ENCODE measurements at regions not wholly inside any gene's neighbourhood (a gene's known extent, or its start where the extent isn't known, plus 50 kb on each side); places are given as distances from the start of the nearest gene placed in this dataset.

DNA sequence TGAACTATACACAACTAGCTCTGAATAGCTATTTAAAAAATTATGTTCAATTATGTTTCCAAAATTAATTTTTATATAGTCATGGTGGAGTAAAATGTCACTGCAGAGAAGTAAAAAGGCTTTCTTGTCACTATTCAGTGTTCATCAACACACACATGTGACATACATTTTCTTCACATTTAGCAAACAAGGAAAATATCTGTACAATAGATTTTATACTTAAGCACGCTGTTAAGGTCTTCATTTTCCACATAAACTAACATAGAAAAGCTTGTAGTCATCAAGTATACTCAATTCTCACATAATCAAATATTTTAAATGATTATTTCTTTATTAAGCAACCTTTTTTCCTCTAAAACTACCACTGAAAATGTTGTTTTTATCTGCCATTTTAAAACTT, 141.2 kb upstream of the DIO2 start:
- no peak for ATAC-seq (ENCODE audit: low read depth)
- H3K9ac ChIP-seq (ENCODE audit: low read length): no peak overlapping the region
- no peak overlapping the region for H3K4me2 ChIP-seq (replicated peaks; ENCODE audit: low read depth, low read length, poor library complexity, severe bottlenecking)
- Mint-ChIP-seq H3K27me3 (no peaks in the 10 kb centered on the region), H3K27ac (no peak overlapping the region), H3K9me3 (ENCODE audit: insufficient read depth) (no peaks in the 10 kb centered on the region), H3K4me1 (no peaks in the 10 kb centered on the region), H3K4me3 (no peak overlapping the region)
- H2AFZ ChIP-seq (ENCODE audit: insufficient read depth, low read depth, low read length, poor library complexity, severe bottlenecking): no peak overlapping the region
- no peak overlapping the region for H3K27ac ChIP-seq (ENCODE audit: low read length in 2 of 2)
- H3K9me3 ChIP-seq (ENCODE audit: control extremely low read depth in 1 of 3, control insufficient read depth in 2 of 3, insufficient read depth in 1 of 3, low read length in 2 of 3): no peaks in the 10 kb centered on the region
- ChIA-PET CTCF (no interaction called here), POLR2A (no interaction called here)
- no peak overlapping the region for H3K4me3 ChIP-seq (ENCODE audit: control extremely low read depth in 1 of 5, extremely low read depth in 1 of 5, insufficient read depth in 1 of 5, low read depth in 2 of 5, low read length in 4 of 5)
- no peaks in the 10 kb centered on the region for H4K20me1 ChIP-seq (ENCODE audit: control insufficient read depth, insufficient read depth, low read length, poor library complexity, severe bottlenecking)
- H3K4me1 ChIP-seq (ENCODE audit: control insufficient read depth in 2 of 2, insufficient read depth in 2 of 2, low read length in 2 of 2): no peaks in the 10 kb centered on the region
- intact Hi-C loops (cut with micrococcal nuclease): no loop called here
- no CpG with 5 or more reads among the region's 1 CpG for WGBS (ENCODE audit: insufficient coverage)
- no peaks in the 10 kb centered on the region for H3K79me2 ChIP-seq (ENCODE audit: control insufficient read depth, insufficient read depth, low read length)
- no peaks in the 10 kb centered on the region for H3K27me3 ChIP-seq (replicated peaks in 1 of 4; ENCODE audit: control extremely low read depth in 1 of 4, control insufficient read depth in 3 of 4, insufficient read depth in 4 of 4, low read length in 3 of 4)
- TF ChIP-seq, protein P1, sequence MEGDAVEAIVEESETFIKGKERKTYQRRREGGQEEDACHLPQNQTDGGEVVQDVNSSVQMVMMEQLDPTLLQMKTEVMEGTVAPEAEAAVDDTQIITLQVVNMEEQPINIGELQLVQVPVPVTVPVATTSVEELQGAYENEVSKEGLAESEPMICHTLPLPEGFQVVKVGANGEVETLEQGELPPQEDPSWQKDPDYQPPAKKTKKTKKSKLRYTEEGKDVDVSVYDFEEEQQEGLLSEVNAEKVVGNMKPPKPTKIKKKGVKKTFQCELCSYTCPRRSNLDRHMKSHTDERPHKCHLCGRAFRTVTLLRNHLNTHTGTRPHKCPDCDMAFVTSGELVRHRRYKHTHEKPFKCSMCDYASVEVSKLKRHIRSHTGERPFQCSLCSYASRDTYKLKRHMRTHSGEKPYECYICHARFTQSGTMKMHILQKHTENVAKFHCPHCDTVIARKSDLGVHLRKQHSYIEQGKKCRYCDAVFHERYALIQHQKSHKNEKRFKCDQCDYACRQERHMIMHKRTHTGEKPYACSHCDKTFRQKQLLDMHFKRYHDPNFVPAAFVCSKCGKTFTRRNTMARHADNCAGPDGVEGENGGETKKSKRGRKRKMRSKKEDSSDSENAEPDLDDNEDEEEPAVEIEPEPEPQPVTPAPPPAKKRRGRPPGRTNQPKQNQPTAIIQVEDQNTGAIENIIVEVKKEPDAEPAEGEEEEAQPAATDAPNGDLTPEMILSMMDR (IDR thresholded peaks at IDR 0.05): no peak
- no peak for TF ChIP-seq EZH2 (IDR thresholded peaks at IDR 0.05; ENCODE audit: borderline replicate concordance, insufficient read depth, low read depth, low read length, poor library complexity, severe bottlenecking)
- DNase-seq: no peak
- no peaks in the 10 kb centered on the region for H3K36me3 ChIP-seq (replicated peaks in 1 of 2; ENCODE audit: control extremely low read depth in 1 of 2, control insufficient read depth in 1 of 2, extremely low read depth in 1 of 2, insufficient read depth in 2 of 2, low read length in 1 of 2)

DNA sequence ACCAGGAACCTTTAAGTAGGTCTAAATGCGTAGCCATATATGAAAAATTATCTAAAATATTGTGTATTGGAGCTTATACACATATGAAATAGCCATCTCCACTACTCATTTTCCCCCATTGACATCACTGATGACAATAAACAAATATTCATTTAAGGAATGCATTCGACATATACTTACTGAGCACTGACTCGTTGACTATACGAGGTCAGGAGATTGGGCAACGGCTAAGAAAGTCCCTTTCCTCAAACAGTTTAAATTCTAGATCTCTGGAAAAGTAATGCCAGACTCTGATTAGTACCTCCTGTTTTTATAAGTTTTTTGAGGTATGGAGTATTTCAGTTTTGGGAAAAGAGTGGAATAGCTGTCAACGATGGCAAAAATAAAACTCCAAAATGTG, 139.4 kb upstream of the DIO2 start:
- CTCF ChIA-PET: no interaction called here
- intact Hi-C loops (cut with micrococcal nuclease): no loop called here
- Histone ChIP-seq H3K4me3 (ENCODE audit: control extremely low read depth in 1 of 5, extremely low read depth in 1 of 5, insufficient read depth in 1 of 5, low read depth in 2 of 5, low read length in 4 of 5) (no peak overlapping the region), H3K27ac (ENCODE audit: low read length in 2 of 2) (no peak overlapping the region), H3K36me3 (replicated peaks in 1 of 2; ENCODE audit: control extremely low read depth in 1 of 2, control insufficient read depth in 1 of 2, extremely low read depth in 1 of 2, insufficient read depth in 2 of 2, low read length in 1 of 2) (no peaks in the 10 kb centered on the region), H2AFZ (ENCODE audit: insufficient read depth, low read depth, low read length, poor library complexity, severe bottlenecking) (no peak overlapping the region), H3K27me3 (replicated peaks in 1 of 4; ENCODE audit: control extremely low read depth in 1 of 4, control insufficient read depth in 3 of 4, insufficient read depth in 4 of 4, low read length in 3 of 4) (no peaks in the 10 kb centered on the region), H3K4me1 (ENCODE audit: control insufficient read depth in 2 of 2, insufficient read depth in 2 of 2, low read length in 2 of 2) (no peaks in the 10 kb centered on the region), H3K9me3 (ENCODE audit: control extremely low read depth in 1 of 3, control insufficient read depth in 2 of 3, insufficient read depth in 1 of 3, low read length in 2 of 3) (no peaks in the 10 kb centered on the region), H3K4me2 (replicated peaks; ENCODE audit: low read depth, low read length, poor library complexity, severe bottlenecking) (no peak overlapping the region), H3K9ac (ENCODE audit: low read length) (no peak overlapping the region), H4K20me1 (ENCODE audit: control insufficient read depth, insufficient read depth, low read length, poor library complexity, severe bottlenecking) (no peaks in the 10 kb centered on the region), H3K79me2 (ENCODE audit: control insufficient read depth, insufficient read depth, low read length) (no peaks in the 10 kb centered on the region)
- Mint-ChIP-seq H3K9me3 (ENCODE audit: insufficient read depth) (no peaks in the 10 kb centered on the region), H3K4me3 (no peak overlapping the region), H3K27ac (no peak overlapping the region), H3K27me3 (no peaks in the 10 kb centered on the region), H3K4me1 (no peaks in the 10 kb centered on the region)
- TF ChIP-seq, protein P1 (IDR thresholded peaks at IDR 0.05): no peak
- no peak for TF ChIP-seq EZH2 (IDR thresholded peaks at IDR 0.05; ENCODE audit: borderline replicate concordance, insufficient read depth, low read depth, low read length, poor library complexity, severe bottlenecking)
- ATAC-seq (ENCODE audit: low read depth) (no peak), DNase-seq (no peak)
- no CpG with 5 or more reads among the region's 6 CpGs for WGBS (ENCODE audit: insufficient coverage)
- POLR2A ChIA-PET: no interaction called here
